Keratinocyte (primary cell): ENCODE measurements at regions not wholly inside any gene's neighbourhood (a gene's known extent, or its start where the extent isn't known, plus 50 kb on each side); places are given as distances from the start of the nearest gene placed in this dataset.

Experiments used
- EZH2 ChIP-seq: IDR thresholded peaks from one replicate; pipeline ENCODE4 v1.6.1; 2012; ENCODE audit warnings: inconsistent platforms, mild to moderate bottlenecking, low read length, moderate library complexity
- TF ChIP-seq, protein P1 (sequence below), 3 experiments: IDR thresholded peaks in 1 of 3; conservative IDR thresholded peaks in 1 of 3; optimal IDR thresholded peaks in 1 of 3; 2 replicates in 2 of 3; 3 replicates in 1 of 3; pipeline versions ENCODE3 to v1.5.1; 2011; ENCODE audit warnings: low read length in 3 of 3, mild to moderate bottlenecking in 3 of 3, moderate library complexity in 2 of 3, control low read depth in 1 of 3, inconsistent platforms in 1 of 3; ENCODE audit not compliant: insufficient read depth in 2 of 3; ENCODE audit errors: extremely low read depth in 1 of 3

DNA sequence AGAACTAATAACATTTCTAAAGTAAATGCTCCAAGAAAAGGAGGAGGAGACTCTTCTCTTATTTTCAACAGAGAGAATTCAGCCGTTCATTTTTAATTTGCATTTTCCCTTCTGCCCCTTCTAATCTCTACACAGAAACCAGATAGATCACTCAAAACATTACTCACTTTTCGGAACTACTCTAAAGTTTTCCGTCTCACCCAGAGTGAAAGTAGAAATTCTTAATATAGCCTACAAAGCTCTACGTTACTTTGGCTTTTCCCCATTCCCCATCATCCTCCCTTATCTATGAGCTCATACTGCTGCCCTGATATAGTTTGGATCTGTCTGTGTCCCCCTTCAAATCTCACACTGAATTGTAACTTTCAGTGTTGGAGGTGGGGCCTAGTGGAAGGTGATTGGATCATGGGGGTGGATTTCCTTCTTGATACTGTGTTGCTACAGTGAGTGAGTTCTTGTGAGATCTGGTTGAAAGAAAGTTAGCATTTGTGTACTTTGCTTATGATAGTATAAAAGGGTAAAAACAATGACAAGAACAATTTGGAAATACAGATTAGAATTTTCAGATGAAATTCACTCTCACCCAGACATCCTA lies 188.2 kb downstream of the AMY1C start:
- TF ChIP-seq, protein P1, sequence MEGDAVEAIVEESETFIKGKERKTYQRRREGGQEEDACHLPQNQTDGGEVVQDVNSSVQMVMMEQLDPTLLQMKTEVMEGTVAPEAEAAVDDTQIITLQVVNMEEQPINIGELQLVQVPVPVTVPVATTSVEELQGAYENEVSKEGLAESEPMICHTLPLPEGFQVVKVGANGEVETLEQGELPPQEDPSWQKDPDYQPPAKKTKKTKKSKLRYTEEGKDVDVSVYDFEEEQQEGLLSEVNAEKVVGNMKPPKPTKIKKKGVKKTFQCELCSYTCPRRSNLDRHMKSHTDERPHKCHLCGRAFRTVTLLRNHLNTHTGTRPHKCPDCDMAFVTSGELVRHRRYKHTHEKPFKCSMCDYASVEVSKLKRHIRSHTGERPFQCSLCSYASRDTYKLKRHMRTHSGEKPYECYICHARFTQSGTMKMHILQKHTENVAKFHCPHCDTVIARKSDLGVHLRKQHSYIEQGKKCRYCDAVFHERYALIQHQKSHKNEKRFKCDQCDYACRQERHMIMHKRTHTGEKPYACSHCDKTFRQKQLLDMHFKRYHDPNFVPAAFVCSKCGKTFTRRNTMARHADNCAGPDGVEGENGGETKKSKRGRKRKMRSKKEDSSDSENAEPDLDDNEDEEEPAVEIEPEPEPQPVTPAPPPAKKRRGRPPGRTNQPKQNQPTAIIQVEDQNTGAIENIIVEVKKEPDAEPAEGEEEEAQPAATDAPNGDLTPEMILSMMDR (optimal IDR thresholded peaks at IDR 0.05 in 1 of 3, IDR thresholded peaks at IDR 0.05 in 1 of 3, conservative IDR thresholded peaks at IDR 0.05 in 1 of 3; ENCODE audit: extremely low read depth in 1 of 3, insufficient read depth in 2 of 3, low read length in 3 of 3), result no peak
- no peak for TF ChIP-seq EZH2
